HG03354 (cell line): ENCODE measurements at regions not wholly inside any gene's neighbourhood (a gene's known extent, or its start where the extent isn't known, plus 50 kb on each side); places are given as distances from the start of the nearest gene placed in this dataset.
"Not testable (repeated sequence)": the region's sequence is repeated elsewhere in the genome, so short reads cannot be mapped to it uniquely, and the experiment has no call there.

ENCODE experiments used
- ATAC-seq: cut with Tn5 transposase; IDR thresholded peaks from one replicate; pipeline ENCODE4 v1.9.1; 2021; ENCODE audit warnings: mild to moderate bottlenecking; ENCODE audit not compliant: unreplicated experiment, poor library complexity, severe bottlenecking

DNA sequence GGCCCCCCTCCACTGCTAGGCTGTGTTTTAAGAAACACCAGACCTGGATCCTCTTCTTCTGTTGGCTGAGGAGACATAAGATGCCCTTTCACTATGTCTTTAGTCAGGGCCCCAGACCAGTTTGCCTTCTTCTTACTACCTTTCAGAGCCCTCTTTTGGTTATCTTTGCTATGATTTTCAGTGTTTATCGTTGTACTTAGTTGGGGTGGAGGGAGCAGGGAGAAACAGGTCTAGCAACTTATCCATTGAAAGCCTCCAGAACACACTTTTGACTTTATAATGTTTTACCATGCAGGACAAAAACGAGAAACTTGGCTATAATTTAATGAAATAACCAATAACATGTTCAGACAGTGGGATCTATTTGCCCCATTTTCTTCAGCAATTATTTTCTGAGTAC, 525.2 kb downstream of the TNS3 start:
- ATAC-seq: no peak

DNA sequence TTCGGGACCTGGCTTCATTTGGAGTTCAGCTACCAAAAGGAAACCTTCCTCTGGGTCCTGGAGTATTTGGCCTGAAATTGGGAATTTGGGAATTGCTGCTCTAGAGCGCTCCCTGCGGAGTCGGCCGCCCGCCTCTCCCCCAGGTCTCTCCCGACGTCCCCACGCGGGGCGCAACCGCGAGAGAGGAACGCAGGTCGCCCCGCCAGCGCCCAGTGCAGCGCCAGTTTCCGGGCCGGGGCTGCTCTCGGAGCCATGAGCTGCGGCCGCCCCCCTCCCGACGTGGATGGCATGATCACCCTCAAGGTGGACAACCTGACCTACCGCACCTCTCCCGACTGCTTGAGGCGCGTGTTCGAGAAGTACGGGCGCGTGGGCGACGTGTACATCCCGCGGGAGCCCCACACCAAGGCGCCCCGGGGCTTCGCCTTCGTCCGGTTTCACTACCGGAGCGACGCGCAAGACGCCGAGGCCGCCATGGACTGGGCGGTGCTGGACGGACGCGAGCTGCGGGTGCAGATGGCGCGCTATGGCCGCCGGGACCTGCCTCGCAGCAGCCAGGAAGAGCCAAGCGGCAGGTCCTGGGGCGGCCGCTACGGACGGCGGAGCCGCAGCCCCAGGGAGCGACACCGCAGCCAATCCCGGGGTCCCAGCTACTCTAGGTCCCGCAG, 529.2 kb downstream of the TNS3 start:
- ATAC-seq: not testable (repeated sequence)

DNA sequence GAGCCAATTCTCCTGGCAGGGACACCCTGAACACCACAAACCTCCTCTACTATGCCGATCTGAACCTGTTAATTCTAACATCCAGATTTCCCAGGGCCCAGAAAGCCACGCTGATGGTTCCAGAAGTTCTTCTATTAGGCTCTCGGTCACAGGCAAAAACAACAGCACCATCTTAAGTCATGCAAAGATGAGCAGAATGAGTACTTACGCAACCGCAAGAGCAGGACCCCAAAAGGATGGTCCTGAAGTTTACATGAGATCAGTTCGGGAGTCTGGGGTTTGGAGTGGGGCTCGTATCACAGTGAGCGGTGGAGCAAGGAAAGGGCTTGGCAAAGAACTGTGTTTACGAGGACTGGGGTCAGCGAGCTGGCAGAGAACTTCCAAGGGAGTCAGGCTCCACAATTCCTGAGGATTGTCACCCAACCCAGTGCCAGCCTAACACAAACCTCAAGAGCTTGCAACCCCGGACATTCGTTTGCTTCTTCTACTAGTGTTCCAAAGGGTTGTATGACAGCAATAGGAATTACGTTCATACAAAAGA, 532.6 kb downstream of the TNS3 start:
- no peak for ATAC-seq

DNA sequence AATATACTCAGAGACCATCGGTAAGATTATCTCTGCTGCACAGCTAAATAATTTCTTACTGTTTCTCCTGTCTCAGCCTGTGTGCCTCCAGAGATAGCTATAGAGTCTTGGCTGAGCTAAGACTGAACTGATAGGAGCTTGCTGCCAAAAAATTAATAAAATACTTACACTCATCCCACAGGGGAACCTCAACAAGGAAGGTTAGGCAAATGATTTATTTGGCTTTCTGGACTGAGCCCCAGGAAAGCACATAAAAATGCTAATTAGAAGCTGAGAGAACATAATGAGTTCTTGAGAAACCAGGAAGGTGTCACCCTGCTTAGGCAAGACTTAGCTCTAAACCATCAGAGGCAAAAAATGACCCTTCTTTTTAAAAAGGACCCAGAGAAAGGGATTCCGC, 534.5 kb downstream of the TNS3 start:
- no peak for ATAC-seq

DNA sequence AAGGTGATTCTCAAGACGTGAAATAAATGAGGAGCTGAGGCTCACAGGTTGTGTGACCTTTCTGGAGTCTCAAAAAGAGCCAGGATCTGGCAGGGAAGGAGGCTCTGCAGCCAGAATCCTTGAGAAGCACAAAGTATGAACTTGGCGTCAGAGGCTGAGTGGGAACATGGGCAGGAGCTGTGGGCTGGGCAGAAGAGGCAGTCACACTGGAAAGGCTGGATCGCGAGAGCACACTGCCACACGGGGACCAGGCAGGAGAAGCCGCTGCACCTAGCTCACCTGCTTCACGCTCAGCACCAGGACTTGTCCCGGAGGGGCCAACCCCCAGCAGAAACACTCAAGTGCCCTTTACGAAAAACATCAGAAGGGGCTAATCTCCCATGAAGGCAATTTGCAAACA, 535.0 kb downstream of the TNS3 start:
- no peak for ATAC-seq

DNA sequence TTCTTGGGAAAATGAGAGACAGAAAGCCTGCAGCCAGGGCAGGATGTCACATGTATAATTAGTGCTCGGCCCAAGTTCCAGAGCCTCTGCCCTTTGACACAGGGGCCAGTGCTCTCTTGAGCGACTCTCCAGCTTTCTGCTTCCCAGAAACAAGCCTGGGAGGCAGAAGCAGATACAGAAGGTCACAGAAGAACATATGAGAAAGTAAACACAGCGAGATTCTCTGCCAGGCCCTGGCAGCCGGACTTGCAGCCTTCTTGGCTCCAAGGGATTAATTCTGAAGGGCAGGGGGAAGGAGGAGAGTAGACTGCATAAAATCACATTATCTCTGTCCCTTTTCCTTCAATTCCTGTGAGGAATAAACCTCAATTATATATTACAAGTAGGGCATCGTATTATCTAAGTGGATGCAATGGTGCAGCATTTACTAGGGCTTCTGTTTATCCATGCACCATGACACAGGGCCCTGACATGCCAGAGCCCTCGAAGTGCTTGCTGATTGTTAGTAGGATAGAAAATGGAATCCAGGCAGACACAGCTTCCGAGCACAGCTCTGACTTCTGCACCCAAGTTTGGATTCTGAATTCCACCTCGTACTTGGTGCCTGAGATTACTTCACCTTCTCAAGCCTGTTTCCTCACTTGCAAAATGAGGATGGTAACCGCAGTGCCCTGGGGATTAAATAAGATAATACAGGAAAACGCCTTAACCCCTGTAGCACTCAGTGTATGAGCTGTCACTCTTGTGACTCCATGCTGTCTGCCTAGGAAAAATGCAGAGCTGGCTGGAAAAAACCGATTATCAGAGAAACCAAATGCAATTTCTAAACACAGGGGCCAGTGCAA, 536.5 kb downstream of the TNS3 start:
- ATAC-seq: no peak

GRCh38 chr7:47044625-47045024, 537.3 kb downstream of the TNS3 start:
- no peak for ATAC-seq

DNA sequence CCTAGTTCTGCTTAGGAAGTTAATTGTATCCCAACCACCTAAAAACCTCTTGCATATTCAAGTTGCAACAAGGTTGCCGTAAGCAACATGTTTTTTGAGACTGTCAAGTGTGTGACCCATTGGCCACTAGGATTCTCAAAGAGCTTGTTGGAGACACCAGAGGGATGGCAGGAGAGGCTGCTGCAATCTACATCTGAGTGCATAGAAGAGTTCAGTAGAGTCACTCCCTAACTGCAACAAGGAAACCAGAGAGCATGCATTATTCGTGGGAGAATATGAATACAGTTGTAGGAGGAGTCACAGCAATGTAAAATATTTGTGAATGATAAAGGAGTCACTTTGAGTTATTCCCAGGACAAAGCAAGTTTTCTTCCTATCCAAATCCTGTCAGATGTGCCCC, 538.6 kb downstream of the TNS3 start:
- no peak for ATAC-seq

DNA sequence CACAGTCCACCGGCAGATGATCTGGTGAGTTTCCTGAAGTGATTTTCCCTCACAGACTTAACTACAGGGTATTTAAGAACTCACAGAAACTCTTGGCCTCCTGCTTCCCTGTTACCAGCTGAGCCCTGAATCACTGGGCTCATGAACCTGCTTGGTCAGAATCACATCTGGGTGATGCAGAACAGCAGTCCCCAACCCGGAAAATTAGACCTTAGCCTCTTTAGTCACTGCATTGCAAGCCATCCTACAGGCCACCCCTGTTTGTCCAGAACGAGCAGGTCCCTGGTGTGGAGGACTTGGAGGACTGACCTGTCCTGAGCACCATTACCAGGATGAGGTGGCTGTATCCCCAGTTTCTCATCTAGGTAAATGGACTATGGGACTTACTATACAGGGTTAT, 539.2 kb downstream of the TNS3 start:
- ATAC-seq: no peak

DNA sequence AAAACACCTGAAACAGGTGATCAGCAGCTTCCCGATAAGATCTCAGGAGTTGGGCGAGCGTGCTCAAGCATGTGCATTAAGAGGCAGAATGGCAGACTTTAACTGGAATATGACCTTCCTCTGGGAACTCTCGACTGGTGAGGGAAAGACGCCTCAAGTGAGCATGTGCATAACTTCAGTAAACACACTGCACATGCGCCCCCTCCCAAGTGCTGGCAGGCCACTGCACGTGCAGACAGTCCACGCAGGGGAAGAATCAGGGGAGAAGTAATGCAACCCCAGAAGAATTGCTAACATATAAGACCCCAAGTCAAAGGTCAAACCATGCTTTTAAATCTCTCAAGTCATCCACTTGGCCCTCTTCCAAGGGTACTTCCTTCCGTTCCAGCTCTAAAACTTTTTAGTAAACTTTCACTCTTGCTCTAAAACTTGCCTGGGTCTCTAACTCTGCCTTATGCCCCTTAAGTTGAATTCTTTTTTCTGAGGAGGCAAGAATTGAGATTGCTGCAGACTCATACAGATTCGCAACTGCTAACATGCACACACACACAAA, 541.0 kb downstream of the TNS3 start:
- ATAC-seq: no peak

- ATAC-seq: no peak
These were observed 542.0 kb downstream of the TNS3 start for GRCh38 chr7:47039904-47040303.

GRCh38 chr7:47039089-47039648, 542.7 kb downstream of the TNS3 start:
- ATAC-seq: no peak

- ATAC-seq: no peak
These were observed 543.3 kb downstream of the TNS3 start for GRCh38 chr7:47038621-47039020.

GRCh38 chr7:47037607-47038006, 544.3 kb downstream of the TNS3 start:
- no peak for ATAC-seq

DNA sequence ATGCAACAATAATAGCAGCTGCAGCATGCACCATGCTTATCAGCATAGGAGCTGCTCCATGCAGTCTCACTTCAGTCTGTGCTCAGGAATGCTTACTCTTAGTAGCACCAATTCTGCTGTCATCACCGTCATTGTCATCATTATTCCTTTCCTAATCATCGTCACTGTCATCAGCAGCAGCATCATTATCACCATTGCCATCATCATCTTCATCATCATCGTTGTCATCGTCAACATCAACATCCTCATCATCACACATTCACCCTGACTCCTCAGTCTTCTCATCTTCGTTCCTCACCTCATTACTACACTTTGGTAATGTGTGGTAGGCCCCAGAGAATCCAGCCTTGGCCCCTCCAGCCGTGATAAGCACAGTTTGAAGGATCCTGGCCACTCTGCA, 545.0 kb downstream of the TNS3 start:
- ATAC-seq: no peak

DNA sequence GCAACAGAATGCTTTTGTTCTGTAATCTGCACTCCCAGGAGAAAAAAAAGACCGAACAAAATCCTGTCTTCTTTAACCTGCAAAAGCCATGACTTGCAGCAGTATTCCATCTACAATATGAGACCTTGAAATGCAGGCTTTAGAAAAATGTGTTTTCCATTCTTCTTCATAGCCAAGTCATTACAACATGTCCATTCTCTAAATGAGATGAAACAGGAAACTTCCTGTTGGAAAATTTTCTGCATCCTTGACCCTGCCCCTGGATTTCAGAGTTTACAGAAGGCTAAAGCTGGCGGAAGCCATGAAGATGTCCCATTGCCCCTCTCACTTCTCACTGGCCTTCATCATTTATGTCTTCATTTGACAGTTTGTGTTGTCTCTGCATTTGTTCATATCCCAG, 546.4 kb downstream of the TNS3 start:
- no peak for ATAC-seq

DNA sequence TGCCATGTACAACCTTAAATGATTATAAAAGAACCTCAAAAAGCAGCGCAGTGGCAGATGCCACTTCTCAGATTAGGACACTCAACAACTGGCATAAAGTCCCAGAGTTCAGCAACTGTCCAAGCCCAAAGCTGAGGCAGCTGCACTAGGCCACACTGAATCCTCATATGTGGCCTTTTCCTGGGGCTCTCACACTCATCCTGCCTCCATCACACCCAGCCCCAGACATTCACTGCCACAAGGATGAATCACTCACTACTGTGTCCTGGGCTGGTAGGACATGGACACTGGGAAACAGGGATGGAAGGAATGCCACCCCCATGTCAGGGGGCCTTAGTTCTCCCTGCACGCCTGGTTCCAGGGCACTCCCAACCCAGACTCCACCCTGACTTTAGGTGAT, 547.7 kb downstream of the TNS3 start:
- ATAC-seq: no peak

GRCh38 chr7:47032536-47032908, 549.4 kb downstream of the TNS3 start:
- ATAC-seq: no peak

DNA sequence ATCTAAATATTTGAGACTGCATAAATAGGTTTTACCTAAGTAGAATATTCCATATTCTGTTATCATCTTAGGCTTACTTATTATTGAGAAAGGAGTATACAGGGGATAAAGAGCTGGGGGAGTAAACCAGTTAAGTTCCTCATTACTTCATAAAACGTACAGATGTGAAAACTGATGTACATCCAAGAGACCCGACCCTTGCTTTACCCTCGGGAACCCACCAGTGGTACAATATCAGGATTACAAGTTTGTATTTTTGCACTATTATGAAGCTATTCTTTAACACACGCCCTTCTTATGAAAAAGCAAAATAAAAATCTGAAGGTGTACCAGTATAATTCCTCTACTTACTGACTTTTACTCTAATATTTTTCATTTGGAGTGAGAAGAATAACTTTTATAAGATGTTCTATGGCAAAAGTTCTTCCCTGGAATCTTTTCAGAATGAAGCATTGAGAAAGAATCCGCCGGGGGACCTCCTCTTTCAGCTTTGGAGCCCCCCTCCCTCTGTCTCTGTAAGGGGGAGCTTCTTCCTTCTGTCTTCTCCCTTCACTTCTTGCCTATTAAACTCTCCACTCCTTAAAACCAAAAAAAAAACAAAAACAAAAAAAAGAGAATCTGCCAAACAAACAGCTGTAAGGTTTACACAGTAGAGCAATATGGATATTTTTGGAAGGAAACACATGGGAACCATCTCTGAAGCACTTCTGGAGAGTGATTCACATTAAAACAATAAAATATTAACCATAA, 550.0 kb downstream of the TNS3 start:
- no peak for ATAC-seq

GRCh38 chr7:47028284-47028683, 553.6 kb downstream of the TNS3 start:
- no peak for ATAC-seq
